ENCODE measurements at regions not wholly inside any gene's neighbourhood (a gene's known extent, or its start where the extent isn't known, plus 50 kb on each side); places are given as distances from the start of the nearest gene placed in this dataset.

- TF ChIP-seq PPARA (CRISPR knock-in tag; IDR thresholded peaks at IDR 0.05; ENCODE audit: borderline replicate concordance): no peak
- no peak for TF ChIP-seq ZNF8 (CRISPR knock-in tag; IDR thresholded peaks at IDR 0.05)
- TF ChIP-seq ISL1 (CRISPR knock-in tag; IDR thresholded peaks at IDR 0.05): no peak
- no peak for TF ChIP-seq OSR1 (CRISPR knock-in tag; IDR thresholded peaks at IDR 0.05)
- no peak for TF ChIP-seq ARNTL (CRISPR knock-in tag; IDR thresholded peaks at IDR 0.05; ENCODE audit: borderline replicate concordance, low read depth)
- TF ChIP-seq ZFP30 (CRISPR knock-in tag; IDR thresholded peaks at IDR 0.05): no peak
- TF ChIP-seq CSDC2 (CRISPR knock-in tag; IDR thresholded peaks at IDR 0.05): no peak
- TF ChIP-seq GLIS3 (CRISPR knock-in tag; IDR thresholded peaks at IDR 0.05): no peak
- no peak for TF ChIP-seq ZC3H10 (CRISPR knock-in tag; IDR thresholded peaks at IDR 0.05)
- TF ChIP-seq PATZ1 (CRISPR knock-in tag; IDR thresholded peaks at IDR 0.05; ENCODE audit: borderline replicate concordance): no peak
- no peak for ATAC-seq
These were observed 1257.5 kb downstream of the FSCB start for GRCh38 chr14:43249591-43249990.

- TF ChIP-seq TOX (CRISPR knock-in tag; IDR thresholded peaks at IDR 0.05; ENCODE audit: borderline replicate concordance): no peak
- ATAC-seq: no peak
These were observed 1258.0 kb downstream of the FSCB start for GRCh38 chr14:43249116-43249515.

GRCh38 chr14:43247877-43248276 lies 1259.2 kb downstream of the FSCB start:
- TF ChIP-seq ZFP30 (CRISPR knock-in tag; IDR thresholded peaks at IDR 0.05) (no peak), CREB5 (CRISPR knock-in tag; IDR thresholded peaks at IDR 0.05; ENCODE audit: low read depth) (no peak), ZFP3 (CRISPR knock-in tag; IDR thresholded peaks at IDR 0.05) (no peak), ZNF565 (CRISPR knock-in tag; conservative IDR thresholded peaks at IDR 0.05; ENCODE audit: low read depth) (no peak), ZNF8 (CRISPR knock-in tag; IDR thresholded peaks at IDR 0.05) (no peak), CSDC2 (CRISPR knock-in tag; IDR thresholded peaks at IDR 0.05) (no peak), ESRRG (CRISPR knock-in tag; IDR thresholded peaks at IDR 0.05) (no peak), GLIS3 (CRISPR knock-in tag; IDR thresholded peaks at IDR 0.05) (no peak), OSR1 (CRISPR knock-in tag; IDR thresholded peaks at IDR 0.05) (no peak), TOX (CRISPR knock-in tag; IDR thresholded peaks at IDR 0.05; ENCODE audit: borderline replicate concordance) (no peak), PATZ1 (CRISPR knock-in tag; IDR thresholded peaks at IDR 0.05; ENCODE audit: borderline replicate concordance) (no peak), ZNF70 (CRISPR knock-in tag; IDR thresholded peaks at IDR 0.05) (no peak), POU6F1 (CRISPR knock-in tag; IDR thresholded peaks at IDR 0.05; ENCODE audit: borderline replicate concordance, low read depth) (no peak), ISL1 (CRISPR knock-in tag; IDR thresholded peaks at IDR 0.05) (no peak), TCF4 (CRISPR knock-in tag; IDR thresholded peaks at IDR 0.05; ENCODE audit: borderline replicate concordance) (no peak), ZC3H10 (CRISPR knock-in tag; IDR thresholded peaks at IDR 0.05) (no peak), CSRNP3 (CRISPR knock-in tag; IDR thresholded peaks at IDR 0.05) (no peak), TSHZ2 (CRISPR knock-in tag; IDR thresholded peaks at IDR 0.05) (no peak), ARNTL (CRISPR knock-in tag; IDR thresholded peaks at IDR 0.05; ENCODE audit: borderline replicate concordance, low read depth) (no peak), PPARA (CRISPR knock-in tag; IDR thresholded peaks at IDR 0.05; ENCODE audit: borderline replicate concordance) (no peak)

More at GRCh38 chr14:43247877-43248276, 1259.2 kb downstream of the FSCB start:
- ATAC-seq: no peak
